Aorta (tissue), 5 donors: ENCODE measurements at regions not wholly inside any gene's neighbourhood (a gene's known extent, or its start where the extent isn't known, plus 50 kb on each side); places are given as distances from the start of the nearest gene placed in this dataset.
"Not testable (repeated sequence)": the region's sequence is repeated elsewhere in the genome, so short reads cannot be mapped to it uniquely, and the experiment has no call there.

Experiments
- ATAC-seq: fragments of 200-7000 bp; cut with Tn5 transposase; one replicate; pipeline ENCODE4 v1.9.1; 2022; ENCODE audit warnings: moderate library complexity; ENCODE audit not compliant: low FRiP score
- DNase-seq, 2 donors: peaks; one replicate each; pipeline ENCODE4 v3.0.0-alpha.2; 2020
- H3K27ac ChIP-seq, 2 donors: one replicate each; pipeline ENCODE4 v1.5.1; 2013; ENCODE audit warnings: low read length in 2 of 2, mild to moderate bottlenecking in 2 of 2, moderate library complexity in 2 of 2, control low read depth in 1 of 2, inconsistent platforms in 1 of 2, low read depth in 1 of 2
- H3K27me3 ChIP-seq, 2 donors: one replicate each; pipeline ENCODE4 v1.6.1; 2013; ENCODE audit warnings: control low read depth in 1 of 2, low read length in 1 of 2, mild to moderate bottlenecking in 1 of 2, moderate library complexity in 1 of 2; ENCODE audit not compliant: insufficient read depth in 2 of 2, control insufficient read depth in 1 of 2
- H3K36me3 ChIP-seq, 2 donors: one replicate each; pipeline ENCODE4 v1.6.1; 2013; ENCODE audit warnings: control low read depth in 1 of 2, low read length in 1 of 2, mild to moderate bottlenecking in 1 of 2; ENCODE audit not compliant: insufficient read depth in 2 of 2, control insufficient read depth in 1 of 2
- H3K4me1 ChIP-seq, 2 donors: one replicate each; pipeline ENCODE4 v1.6.1; 2013; ENCODE audit warnings: low read length in 2 of 2, control low read depth in 1 of 2, mild to moderate bottlenecking in 1 of 2, moderate library complexity in 1 of 2; ENCODE audit not compliant: insufficient read depth in 2 of 2, control insufficient read depth in 1 of 2
- H3K4me3 ChIP-seq, 2 donors: one replicate each; pipeline ENCODE4 v1.5.1; 2013; ENCODE audit warnings: low read length in 2 of 2, control low read depth in 1 of 2, mild to moderate bottlenecking in 1 of 2
- H3K9me3 ChIP-seq: one replicate; pipeline ENCODE4 v1.6.1; 2013; ENCODE audit warnings: mild to moderate bottlenecking, low read length; ENCODE audit not compliant: control insufficient read depth
- WGBS, 2 donors: extraction: QIAGEN DNeasy Blood & Tissue Kit; methylation state at CpG; one replicate each; pipeline ENCODE4 v1.1.7; 2013; 5-methylcytosine and 5-hydroxymethylcytosine counted together
- intact Hi-C, 2 donors: fragments of 100-400 bp; cut with DNase I; formaldehyde crosslinking; loops; one replicate each; pipeline versions ENCODE4 v1.14.2 to v1.15.0; 2022
- donor health status: healthy with polysubstance abuse.
- donor health status: Bipolar disorder and iron deficiency.
- donor health status: DM: no; HTN: no; CAD: no.
- donor health status: DM: no; HTN: no; CAD: no.
- donor health status: DM: yes; HTN: yes; CAD: no.

- Histone ChIP-seq H3K9me3 (no peaks in the 10 kb centered on the region), H3K27ac (no peak overlapping the region), H3K36me3 (no peaks in the 10 kb centered on the region), H3K4me3 (no peak overlapping the region), H3K27me3 (no peaks in the 10 kb centered on the region), H3K4me1 (no peaks in the 10 kb centered on the region)
- intact Hi-C loops, result no loop called here
- 74 to 79% methylated on average over 3 of the region's 3 CpGs for WGBS, 2 donors
- no peak for ATAC-seq
- DNase-seq, result no peak
Observed at GRCh38 chr6:14559746-14560536, 442.4 kb downstream of the CD83 start.

GRCh38 chr6:14561563-14561962 lies 444.0 kb downstream of the CD83 start:
- H3K4me1 ChIP-seq, intact Hi-C loops, ATAC-seq, H3K27me3 ChIP-seq, H3K27ac ChIP-seq, DNase-seq, H3K36me3 ChIP-seq, H3K9me3 ChIP-seq, H3K4me3 ChIP-seq: not testable (repeated sequence)
- WGBS, 2 donors, result 82 to 83% methylated on average over 3 of the region's 3 CpGs

- no peaks in the 10 kb centered on the region for H3K4me1 ChIP-seq
- H3K27me3 ChIP-seq, result peaks cover 0 to 2% of the 10 kb centered on the region in 2 donors
- H3K27ac ChIP-seq, result no peak overlapping the region
- H3K4me3 ChIP-seq, result no peak overlapping the region
- DNase-seq, result no peak
- WGBS, 2 donors, result 85 to 87% methylated on average over 1 of the region's 1 CpG
- peaks cover 4% of the 10 kb centered on the region for H3K9me3 ChIP-seq
- H3K36me3 ChIP-seq, result no peaks in the 10 kb centered on the region
- intact Hi-C loops, result no loop called here
- no peak for ATAC-seq
Observed at GRCh38 chr6:14567842-14568241, 450.3 kb downstream of the CD83 start.

GRCh38 chr6:14569394-14569793 lies 451.8 kb downstream of the CD83 start:
- Histone ChIP-seq H3K36me3 (no peaks in the 10 kb centered on the region), H3K9me3 (peaks cover 5% of the 10 kb centered on the region), H3K4me3 (no peak overlapping the region), H3K27ac (no peak overlapping the region), H3K27me3 (peaks cover 0 to 2% of the 10 kb centered on the region in 2 donors), H3K4me1 (no peaks in the 10 kb centered on the region)
- intact Hi-C loops, result no loop called here
- WGBS, 2 donors, result 82 to 93% methylated on average over 1 of the region's 1 CpG
- DNase-seq (no peak), ATAC-seq (no peak)

DNA sequence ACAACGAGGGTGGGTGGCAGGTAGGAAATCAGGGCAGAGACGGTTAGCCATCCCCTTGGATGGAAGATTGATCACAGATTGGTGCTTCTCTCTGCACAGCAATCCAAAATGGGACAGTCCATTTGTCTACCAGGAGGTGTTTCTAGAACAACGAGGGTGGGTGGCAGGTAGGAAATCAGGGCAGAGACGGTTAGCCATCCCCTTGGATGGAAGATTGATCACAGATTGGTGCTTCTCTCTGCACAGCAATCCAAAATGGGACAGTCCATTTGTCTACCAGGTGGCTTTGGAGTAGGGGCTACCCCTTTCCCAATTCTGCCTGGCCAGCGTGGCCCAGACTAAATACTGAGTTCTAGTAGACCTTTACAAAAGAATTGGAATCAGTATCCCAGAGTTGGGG lies 452.3 kb downstream of the CD83 start:
- intact Hi-C loops, H3K9me3 ChIP-seq, ATAC-seq, H3K27ac ChIP-seq, H3K36me3 ChIP-seq, DNase-seq, H3K4me3 ChIP-seq, H3K27me3 ChIP-seq, H3K4me1 ChIP-seq: not testable (repeated sequence)
- WGBS, 2 donors, result 87 to 89% methylated on average over 5 of the region's 5 CpGs

DNA sequence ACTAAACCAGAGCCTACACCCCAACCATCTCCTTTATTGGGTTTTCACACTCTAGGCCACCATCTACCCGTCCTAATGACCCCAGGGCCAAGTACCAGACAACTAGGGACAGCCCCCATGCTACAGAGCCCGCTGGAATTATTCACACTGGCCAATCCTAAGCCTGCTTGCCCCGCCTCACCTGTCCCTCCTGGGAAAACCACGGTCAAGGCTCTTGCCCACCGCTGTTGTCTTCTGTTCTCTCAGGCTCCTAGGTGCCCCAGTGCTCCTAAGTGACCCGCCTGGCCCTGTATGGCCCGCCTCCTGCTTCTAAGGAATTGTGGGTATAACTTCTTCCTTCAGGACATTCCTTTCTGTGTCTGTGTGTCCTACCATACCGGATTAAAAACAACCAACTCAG lies 453.4 kb downstream of the CD83 start:
- Histone ChIP-seq H3K9me3 (peaks cover 3% of the 10 kb centered on the region), H3K27me3 (peaks cover 0 to 2% of the 10 kb centered on the region in 2 donors), H3K4me3 (no peak overlapping the region), H3K27ac (no peak overlapping the region), H3K36me3 (no peaks in the 10 kb centered on the region), H3K4me1 (no peaks in the 10 kb centered on the region)
- DNase-seq (no peak), ATAC-seq (no peak)
- intact Hi-C loops, result no loop called here
- 91 to 95% methylated on average over 8 of the region's 8 CpGs for WGBS, 2 donors

DNA sequence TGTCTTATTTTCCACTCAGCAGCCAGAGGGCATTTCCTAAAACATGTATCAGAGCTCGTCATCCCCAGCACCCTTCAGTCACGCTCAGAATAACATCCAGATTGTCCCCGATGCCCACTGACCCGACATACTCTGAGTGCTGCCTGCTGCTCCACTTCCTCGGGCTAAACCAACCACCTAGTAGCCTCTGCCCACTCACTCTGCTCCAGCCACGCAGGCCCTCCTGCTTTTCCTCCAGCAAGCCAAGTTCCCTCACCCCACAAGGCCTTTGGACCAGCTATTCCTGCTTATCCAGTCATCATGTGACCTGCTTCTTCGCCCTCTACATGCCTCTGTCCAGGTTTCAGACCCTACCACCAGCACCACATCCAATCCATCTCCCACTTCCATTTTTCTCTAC lies 454.2 kb downstream of the CD83 start:
- peaks cover 0 to 2% of the 10 kb centered on the region in 2 donors for H3K27me3 ChIP-seq
- no peaks in the 10 kb centered on the region for H3K4me1 ChIP-seq
- intact Hi-C loops, result no loop called here
- H3K9me3 ChIP-seq, result peaks cover 3% of the 10 kb centered on the region
- no peaks in the 10 kb centered on the region for H3K36me3 ChIP-seq
- DNase-seq (no peak), ATAC-seq (no peak)
- 85 to 90% methylated on average over 7 of the region's 7 CpGs for WGBS, 2 donors
- H3K4me3 ChIP-seq, result no peak overlapping the region
- no peak overlapping the region for H3K27ac ChIP-seq

- H3K27me3 ChIP-seq, result peaks cover 0 to 2% of the 10 kb centered on the region in 2 donors
Observed at GRCh38 chr6:14573267-14573666, 455.7 kb downstream of the CD83 start.

DNA sequence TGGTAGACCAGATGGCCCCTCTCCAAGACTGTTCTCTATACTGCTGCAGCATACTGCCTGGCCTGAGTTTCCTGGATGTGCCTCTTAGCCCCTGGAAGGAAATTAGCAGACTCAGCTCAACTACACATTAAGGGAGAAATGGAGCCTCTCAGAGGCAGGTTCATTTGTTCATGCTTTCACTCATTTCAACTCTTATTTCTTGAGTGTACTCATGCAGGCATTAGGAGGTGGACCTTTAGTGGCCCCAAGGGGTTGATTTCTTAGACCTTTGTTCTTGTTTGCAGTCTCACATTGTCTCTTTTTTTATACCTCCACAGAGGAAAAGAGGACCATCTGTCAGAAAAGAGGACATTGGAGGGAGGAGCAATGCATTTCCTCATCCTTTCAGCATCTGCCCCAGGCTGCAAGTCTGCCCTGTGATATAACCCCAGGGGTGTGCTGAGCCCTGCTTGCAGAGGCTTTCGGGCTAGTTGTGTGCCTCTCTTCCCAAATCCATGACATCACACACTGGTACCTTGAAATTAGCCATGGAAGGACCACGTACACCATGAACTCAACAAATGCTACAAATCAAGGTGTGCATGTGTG lies 456.2 kb downstream of the CD83 start:
- H3K36me3 ChIP-seq, result no peaks in the 10 kb centered on the region
- 59 to 77% methylated on average over 2 of the region's 2 CpGs for WGBS, 2 donors
- peaks cover 3% of the 10 kb centered on the region for H3K9me3 ChIP-seq
- H3K27me3 ChIP-seq, result peaks cover 0 to 2% of the 10 kb centered on the region in 2 donors
- H3K27ac ChIP-seq, result no peak overlapping the region
- no peak overlapping the region for H3K4me3 ChIP-seq
- intact Hi-C loops, result no loop called here
- DNase-seq (no peak), ATAC-seq (no peak)
- peaks cover 0 to 2% of the 10 kb centered on the region in 2 donors for H3K4me1 ChIP-seq

More at GRCh38 chr6:14573267-14573666, 455.7 kb downstream of the CD83 start:
- Histone ChIP-seq H3K4me3 (no peak overlapping the region), H3K4me1 (no peaks in the 10 kb centered on the region), H3K36me3 (no peaks in the 10 kb centered on the region), H3K9me3 (peaks cover 3% of the 10 kb centered on the region), H3K27ac (no peak overlapping the region)
- ATAC-seq (no peak), DNase-seq (no peak)
- intact Hi-C loops, result no loop called here
- 85 to 93% methylated on average over 3 of the region's 3 CpGs for WGBS, 2 donors
